Left renal cortex interstitium (tissue), 4 donors: ENCODE measurements at regions not wholly inside any gene's neighbourhood (a gene's known extent, or its start where the extent isn't known, plus 50 kb on each side); places are given as distances from the start of the nearest gene placed in this dataset.

ENCODE experiments used
- DNase-seq, 4 donors: peaks; one replicate each; pipeline ENCODE4 v3.0.0-alpha.2; 2013; ENCODE audit warnings: low read depth in 4 of 4, low spot score in 2 of 4, missing footprints in 1 of 4

DNA sequence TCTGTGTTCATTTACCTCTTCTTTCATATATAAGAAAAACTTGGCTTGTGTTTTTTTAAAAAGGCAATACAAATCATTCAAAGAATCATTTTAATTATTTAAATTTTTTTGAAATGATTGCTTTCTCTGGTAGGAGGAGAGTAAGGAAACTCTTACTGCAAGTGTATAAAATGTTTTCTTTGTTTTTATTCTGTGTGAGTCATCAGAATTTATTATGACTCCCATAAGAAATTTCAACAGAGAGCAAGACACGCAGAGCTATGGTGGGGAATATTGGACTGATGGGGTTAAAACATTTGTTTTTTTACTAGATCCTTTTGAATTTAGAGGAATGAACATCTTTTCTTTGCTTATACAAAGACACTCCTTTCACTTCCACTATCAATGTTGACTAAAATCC is 119.1 kb upstream of the ATXN7L3B start:
- no peak for DNase-seq

DNA sequence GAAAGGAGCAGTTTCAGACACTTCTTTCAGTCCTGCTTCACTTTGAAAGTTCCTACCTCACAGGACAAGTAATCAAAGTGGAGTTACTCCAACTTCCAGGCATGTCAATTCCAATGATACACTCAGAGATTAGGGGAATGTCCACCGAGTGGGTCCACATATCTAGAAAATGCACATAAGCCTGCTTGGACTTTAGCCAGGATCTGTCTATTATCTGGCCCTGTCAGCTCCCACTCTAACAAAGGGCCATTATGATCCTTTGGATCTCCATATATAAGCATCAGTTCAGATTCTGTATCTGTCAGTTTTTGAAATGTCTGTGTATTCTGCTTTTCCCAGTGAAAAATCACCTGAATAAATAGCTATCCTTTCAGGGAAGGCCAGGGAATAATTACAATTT is 112.9 kb upstream of the ATXN7L3B start:
- DNase-seq, result no peak

DNA sequence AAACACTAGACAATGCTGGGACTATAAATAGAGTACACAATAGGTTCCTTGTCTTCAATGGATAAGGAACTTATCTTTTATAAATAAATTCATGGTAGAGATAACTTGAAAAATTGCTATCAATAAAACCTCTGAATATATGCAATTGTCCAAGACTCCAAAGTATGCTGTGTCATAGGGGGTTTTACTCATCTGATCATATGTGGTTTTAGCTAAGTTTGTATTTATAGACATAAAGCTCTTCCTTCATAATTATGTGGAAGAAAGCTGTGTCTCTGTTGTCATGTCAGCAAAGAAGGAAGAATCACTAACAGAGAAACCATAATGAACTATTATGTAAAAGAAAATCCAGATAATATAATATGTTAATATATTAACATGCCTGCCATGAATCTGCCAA is 111.5 kb upstream of the ATXN7L3B start:
- no peak for DNase-seq

DNA sequence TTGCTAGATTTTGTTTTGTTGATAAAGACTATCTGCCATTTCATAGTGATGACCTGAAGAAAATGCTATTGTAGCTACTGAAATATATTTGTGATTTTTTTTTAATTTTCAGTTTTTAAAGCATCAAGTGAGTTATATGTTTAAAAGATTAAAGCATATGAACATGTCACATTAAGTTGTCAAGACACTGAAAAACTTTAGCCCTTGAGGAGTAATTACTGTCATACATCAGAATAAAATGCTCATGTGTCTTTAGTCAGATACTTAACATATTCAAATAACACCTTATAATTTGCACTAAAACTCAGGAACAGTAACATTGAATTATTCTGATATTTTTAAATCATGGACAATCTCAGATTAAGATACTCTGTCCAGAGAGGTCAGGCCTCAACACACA is 108.1 kb upstream of the ATXN7L3B start:
- no peak for DNase-seq

DNA sequence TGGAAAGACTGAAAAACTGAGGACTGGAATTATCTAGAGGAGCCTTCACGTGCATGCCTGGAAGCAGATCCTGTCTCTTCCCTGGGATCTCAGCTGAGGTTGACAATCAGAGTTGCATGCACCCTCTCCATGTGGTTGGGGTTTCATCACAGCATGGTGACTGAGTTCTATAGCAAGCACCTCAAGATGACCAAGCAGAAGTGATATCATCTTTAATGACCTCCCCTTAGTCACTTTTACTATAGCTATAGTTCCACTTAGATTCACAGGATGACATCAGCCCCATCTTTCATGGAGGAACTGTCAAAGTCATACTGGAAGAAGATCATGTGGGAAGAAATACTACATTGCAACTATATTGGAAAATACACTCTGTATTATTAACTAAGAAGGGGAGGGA is 105.8 kb upstream of the ATXN7L3B start:
- no peak for DNase-seq

DNA sequence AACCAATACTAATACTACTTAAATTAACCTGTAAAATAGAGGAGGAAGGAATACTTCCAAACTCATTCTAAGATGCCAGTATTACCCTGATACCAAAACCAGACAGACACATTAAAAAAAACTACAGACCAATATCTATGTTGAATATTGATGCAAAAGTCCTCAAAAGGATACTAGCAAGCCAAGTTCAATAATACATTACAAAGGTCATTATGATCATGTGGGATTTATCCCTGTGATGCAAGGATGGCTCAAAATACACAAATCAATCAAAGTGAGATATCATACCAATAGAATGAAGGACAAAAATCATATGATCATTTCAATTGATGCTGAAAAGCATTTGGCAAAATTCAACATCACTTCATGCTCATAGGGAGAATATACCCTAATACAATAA is 97.2 kb upstream of the ATXN7L3B start:
- DNase-seq, result no peak

DNA sequence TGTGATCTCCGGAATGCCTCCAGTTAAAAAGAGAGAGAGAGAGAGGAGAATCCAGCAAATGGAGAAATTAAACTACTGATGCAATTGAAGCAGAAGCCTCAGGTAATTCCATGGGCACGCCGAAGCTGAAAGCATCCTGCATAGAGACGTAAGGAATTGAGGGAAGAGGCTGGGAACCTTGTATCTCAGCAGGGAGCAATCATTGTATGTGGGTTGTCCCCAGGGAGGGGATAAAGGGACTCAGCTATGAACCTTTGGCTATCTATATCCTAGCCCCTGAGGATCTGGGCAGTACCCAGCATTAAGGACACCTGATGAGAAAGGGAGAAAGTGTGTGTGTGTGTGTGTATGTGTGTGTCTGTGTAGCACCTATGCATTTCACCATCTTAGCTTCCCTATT is 95.8 kb upstream of the ATXN7L3B start:
- no peak for DNase-seq

DNA sequence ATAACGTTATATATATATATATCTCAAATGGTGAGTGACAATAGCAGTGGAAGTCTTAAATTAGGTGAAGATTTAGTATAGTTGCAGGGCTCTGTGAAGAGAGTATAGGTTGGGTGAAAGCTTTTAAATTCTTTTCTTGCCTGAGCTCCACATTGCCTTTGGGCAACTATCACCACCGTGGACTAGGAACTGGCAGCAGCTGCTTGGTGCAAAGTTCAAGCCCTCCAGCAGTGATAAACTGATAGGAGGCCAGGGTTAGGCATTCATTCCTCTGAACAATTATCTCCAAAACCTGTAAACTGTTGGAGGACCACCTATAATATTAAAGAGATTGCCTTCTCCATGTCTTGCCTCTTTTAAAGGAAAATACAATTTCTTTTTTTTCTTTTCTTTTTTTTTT is 91.2 kb upstream of the ATXN7L3B start:
- DNase-seq, result no peak

DNA sequence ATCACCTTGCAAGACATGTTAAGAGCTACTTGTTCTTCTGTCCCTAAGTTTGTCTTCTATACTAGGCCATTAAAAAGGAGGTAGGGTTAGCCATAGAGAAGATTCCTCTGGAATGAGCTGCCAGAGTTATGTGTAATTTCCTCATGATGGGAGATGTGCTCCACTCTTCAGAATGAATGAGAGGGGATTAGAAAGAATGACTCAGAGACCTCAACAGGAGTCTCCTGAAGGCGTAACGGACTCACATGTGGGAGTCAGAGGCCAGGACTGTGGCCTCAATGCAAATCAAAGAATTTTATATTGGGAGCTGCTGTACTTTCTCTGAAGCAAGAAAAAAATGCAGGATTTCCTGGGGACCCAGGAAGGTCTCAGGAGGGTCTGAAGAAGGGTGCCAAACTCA is 87.8 kb upstream of the ATXN7L3B start:
- no peak for DNase-seq

DNA sequence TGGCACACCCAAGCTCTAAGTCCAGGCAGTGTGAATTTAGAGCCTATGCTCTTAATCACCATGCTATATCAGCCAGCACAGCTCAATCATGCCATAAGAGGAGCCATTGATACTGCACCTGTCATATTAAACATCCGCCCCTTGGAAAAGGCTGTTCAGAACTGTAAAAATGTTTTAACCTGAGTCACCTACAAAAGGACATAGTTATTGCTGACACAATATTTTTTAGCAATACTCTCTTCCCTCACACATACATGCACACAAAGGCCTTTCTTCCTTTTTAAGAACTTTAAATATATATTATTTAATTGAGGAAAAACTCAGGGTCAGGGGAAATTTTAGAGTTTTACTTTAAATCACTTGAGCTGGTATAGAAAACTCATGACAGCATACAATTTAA is 83.5 kb upstream of the ATXN7L3B start:
- no peak for DNase-seq

DNA sequence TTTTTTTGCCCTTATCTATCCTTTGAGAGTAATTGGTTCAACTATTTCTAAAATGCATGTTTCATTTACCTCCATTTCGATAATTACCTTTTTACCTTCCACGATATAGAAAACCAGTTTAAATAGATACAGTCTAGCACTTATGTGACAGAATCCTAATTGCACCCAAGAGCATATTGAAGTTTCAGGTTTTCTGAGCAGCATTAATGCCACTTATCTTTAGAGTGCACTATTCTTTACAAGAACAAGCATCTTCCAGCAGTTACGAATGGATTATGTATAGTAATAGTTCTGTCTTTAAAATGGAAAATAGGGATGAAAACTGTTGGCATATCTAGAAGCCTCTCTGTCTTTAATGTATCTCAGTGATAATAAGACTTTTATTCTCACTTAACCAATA is 82.2 kb upstream of the ATXN7L3B start:
- no peak for DNase-seq

DNA sequence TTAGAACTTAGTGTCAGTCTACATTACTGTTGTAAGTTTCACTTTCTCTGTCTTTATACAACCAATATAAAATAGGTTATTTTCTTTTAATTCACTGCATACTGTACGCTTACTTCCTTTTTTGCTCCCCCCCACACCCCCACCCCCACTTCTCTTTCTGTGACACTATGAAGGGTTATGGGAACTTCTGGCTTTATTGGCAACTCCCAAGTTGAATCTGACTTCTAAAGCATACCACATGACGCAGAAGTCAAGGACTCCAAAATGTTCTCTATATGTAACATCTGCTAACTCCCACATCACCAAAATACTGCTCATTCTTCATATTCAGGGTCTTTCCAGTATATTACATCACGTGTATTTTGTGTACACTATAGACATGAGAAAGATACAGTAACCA is 81.2 kb upstream of the ATXN7L3B start:
- no peak for DNase-seq

DNA sequence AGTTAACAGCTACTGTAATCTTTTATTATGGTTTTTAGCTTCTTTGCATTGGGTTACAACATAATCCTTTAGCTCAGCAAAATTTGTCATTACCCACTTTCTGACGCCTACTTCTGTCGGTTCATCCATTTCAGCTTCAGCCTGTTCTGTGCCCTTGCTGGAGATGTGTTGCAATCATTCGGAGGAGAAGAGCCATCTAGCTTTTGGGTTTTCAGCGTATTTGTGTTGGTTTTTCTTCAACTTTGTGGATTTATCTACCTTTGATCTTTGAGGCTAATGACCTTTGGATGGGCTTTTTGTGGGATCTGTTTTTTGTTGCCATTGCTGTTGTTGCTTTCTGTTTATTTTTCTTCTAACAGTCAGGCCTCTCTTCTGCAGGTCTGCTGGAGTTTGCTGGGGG is 69.2 kb upstream of the ATXN7L3B start:
- DNase-seq, result no peak

DNA sequence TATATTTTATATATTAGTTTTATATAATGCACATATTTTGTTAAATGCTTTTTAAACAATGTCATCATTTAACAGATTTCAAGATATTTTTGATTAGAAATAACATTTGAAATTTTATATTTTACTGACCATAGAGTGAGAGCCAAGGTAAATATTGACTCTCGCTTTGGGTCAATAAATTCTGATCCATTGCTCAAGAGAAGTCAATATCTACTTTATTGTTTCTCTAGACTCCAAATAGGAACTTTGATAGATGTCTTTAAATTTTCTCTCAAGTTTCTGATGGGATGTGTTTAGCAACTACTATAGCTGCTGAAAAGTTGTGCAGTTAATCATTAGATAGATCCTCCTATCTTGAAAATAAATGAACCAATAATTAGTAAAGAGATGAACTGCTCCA is 61.4 kb upstream of the ATXN7L3B start:
- DNase-seq, result no peak

DNA sequence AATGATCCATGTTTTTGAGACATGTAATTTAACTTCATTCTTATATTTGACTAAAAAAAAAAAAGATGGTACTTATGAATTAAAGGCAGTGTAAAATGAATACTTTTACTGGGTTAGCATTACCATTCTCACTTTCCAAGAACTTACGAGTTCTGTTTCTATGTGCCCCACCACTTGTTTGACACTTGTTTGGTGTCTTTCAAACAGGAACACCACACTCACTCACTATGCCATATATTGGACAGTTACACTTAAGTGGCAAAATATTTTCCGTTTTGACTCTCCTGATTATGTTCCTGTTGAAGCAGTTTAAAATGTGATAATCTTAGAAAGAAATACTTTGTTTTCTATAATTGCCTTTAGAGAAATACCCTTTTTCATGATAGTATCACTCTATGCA is 56.6 kb upstream of the ATXN7L3B start:
- DNase-seq, result no peak

DNA sequence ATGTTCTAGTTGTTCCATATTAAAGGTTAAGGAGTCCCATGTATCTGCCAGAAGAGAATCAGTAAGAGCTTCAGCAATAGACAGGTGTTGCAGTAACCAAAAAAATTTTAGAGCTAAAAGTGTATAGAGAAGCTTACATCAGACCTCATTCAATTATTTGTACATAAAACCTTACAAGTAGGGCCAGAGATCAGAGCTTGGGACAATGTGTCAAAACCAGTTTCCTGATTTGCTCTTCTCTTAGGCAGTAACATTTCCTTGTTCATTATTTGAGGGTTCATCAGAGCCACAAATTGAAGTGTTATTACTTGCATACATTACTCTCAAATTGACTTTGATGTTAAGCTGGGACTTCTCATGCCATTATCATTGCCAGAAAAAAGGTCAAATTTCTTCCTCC is 55.5 kb upstream of the ATXN7L3B start:
- no peak for DNase-seq

DNA sequence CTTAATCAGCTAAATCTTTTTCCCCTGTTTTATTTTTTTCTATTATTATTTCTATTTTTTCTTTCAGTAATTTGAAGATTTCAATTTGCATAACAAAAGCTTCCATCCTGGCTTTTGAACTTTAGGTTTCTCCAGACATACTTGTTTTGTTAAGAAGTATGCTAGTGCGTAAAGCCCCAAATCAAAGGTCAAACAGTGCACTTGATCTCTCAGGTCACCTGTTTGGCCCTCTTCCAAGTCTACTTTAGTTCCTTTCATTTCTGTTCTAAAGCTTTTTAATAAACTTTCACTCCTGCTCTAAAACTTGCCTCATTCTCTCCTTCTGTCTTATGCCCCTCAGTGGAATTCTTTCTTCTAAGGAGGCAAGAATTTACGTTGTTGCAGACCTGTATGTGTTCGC is 54.6 kb upstream of the ATXN7L3B start:
- no peak for DNase-seq
